OCI-LY3 (cell line): ENCODE measurements at regions not wholly inside any gene's neighbourhood (a gene's known extent, or its start where the extent isn't known, plus 50 kb on each side); places are given as distances from the start of the nearest gene placed in this dataset.
"Not testable (repeated sequence)": the region's sequence is repeated elsewhere in the genome, so short reads cannot be mapped to it uniquely, and the experiment has no call there.

ENCODE experiments used
- EZH2phosphoT487 ChIP-seq: fragments of 200-600 bp; shearing (Covaris generic); IDR thresholded peaks from 2 replicates; pipeline ENCODE4 v1.6.1; 2018; ENCODE audit warnings: antibody characterized with exemption, mixed run types, low read depth
- TF ChIP-seq, protein P1 (sequence below): fragments of 200-600, 300-600 bp; sonication (generic); IDR thresholded peaks from 2 replicates; pipeline ENCODE4 v1.5.1; 2014; ENCODE audit warnings: antibody characterized with exemption, low read length, low read depth

DNA sequence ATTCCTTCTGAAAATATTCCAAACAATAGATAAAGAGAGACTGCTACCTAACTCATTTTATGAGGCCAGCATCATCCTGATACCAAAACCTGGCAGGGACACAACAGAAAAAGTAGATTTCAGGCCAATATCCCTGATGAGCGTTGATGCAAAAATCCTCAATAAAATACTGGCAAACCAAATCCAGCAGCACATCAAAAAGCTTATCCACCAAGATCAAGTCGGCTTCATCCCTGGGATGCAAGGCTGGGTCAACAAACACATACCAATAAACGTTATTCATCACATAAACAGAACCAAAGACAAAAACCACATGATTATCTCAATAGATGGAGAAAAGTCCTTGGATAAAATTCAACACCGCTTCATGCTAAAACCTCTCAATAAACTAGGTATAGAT, 170.6 kb downstream of the KIT start:
- TF ChIP-seq, protein P1, sequence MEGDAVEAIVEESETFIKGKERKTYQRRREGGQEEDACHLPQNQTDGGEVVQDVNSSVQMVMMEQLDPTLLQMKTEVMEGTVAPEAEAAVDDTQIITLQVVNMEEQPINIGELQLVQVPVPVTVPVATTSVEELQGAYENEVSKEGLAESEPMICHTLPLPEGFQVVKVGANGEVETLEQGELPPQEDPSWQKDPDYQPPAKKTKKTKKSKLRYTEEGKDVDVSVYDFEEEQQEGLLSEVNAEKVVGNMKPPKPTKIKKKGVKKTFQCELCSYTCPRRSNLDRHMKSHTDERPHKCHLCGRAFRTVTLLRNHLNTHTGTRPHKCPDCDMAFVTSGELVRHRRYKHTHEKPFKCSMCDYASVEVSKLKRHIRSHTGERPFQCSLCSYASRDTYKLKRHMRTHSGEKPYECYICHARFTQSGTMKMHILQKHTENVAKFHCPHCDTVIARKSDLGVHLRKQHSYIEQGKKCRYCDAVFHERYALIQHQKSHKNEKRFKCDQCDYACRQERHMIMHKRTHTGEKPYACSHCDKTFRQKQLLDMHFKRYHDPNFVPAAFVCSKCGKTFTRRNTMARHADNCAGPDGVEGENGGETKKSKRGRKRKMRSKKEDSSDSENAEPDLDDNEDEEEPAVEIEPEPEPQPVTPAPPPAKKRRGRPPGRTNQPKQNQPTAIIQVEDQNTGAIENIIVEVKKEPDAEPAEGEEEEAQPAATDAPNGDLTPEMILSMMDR = not testable (repeated sequence)
- TF ChIP-seq EZH2phosphoT487 = not testable (repeated sequence)
